ENCODE measurements at regions not wholly inside any gene's neighbourhood (a gene's known extent, or its start where the extent isn't known, plus 50 kb on each side); places are given as distances from the start of the nearest gene placed in this dataset.

GRCh38 chr12:66036317-66036716 lies 94.2 kb downstream of the LLPH start (continued):
- TF ChIP-seq CHD2 (IDR thresholded peaks at IDR 0.05; ENCODE audit: low read length) (no peak), SP2 (IDR thresholded peaks at IDR 0.05; ENCODE audit: low read length) (no peak), SUZ12 (IDR thresholded peaks at IDR 0.05; ENCODE audit: low read length) (no peak), SP4 (IDR thresholded peaks at IDR 0.05; ENCODE audit: low read length) (no peak), SIN3A (conservative IDR thresholded peaks at IDR 0.05 in 1 of 2, IDR thresholded peaks at IDR 0.05 in 1 of 2; ENCODE audit: low read depth in 1 of 2, low read length in 2 of 2) (no peak), SRF (IDR thresholded peaks at IDR 0.05; ENCODE audit: low read depth, low read length) (no peak)
